ENCODE measurements at regions not wholly inside any gene's neighbourhood (a gene's known extent, or its start where the extent isn't known, plus 50 kb on each side); places are given as distances from the start of the nearest gene placed in this dataset.

- H3K4me3 ChIP-seq (replicated peaks; ENCODE audit: insufficient read depth, low read length) = no peak overlapping the region
- TF ChIP-seq SPI1 (IDR thresholded peaks at IDR 0.05; ENCODE audit: borderline replicate concordance, low read depth) (peak; percentile 42; the same call in 1 of the 2 replicates), POLR2AphosphoS5 (IDR thresholded peaks at IDR 0.05; ENCODE audit: low read depth) (no peak)
- H3K27ac ChIP-seq (replicated peaks) = no peak overlapping the region
- peak in 1 of 2 experiments; percentile 43 for DNase-seq (ENCODE audit: low read depth in 1 of 2, low spot score in 1 of 2)
- no peaks in the 10 kb centered on the region for H3K27me3 ChIP-seq (ENCODE audit: insufficient read depth, poor library complexity, severe bottlenecking)
Observed at GRCh38 chr10:4127518-4128315, 342.7 kb upstream of the KLF6 start.

DNA sequence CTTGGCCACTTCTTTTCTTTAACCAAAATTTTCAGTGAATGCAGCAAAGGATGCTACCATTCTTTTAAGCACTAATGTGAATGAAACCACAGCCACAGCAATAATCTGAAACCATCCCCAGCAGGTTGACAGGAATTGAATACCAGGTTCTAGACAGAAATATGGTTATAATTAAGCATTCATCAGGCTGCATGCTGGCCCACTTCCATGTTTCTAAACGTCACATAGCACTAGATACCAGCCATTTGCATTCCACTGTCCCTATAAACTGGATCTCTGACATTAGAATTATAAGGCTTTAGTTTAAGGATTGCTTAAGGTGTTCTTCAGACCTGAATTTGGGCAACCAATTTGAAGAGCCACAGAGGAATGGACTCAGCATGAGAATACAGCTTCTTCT, 340.8 kb upstream of the KLF6 start:
- Histone ChIP-seq H3K27ac (replicated peaks) (no peak overlapping the region), H3K27me3 (ENCODE audit: insufficient read depth, poor library complexity, severe bottlenecking) (no peaks in the 10 kb centered on the region), H3K4me3 (replicated peaks; ENCODE audit: insufficient read depth, low read length) (no peak overlapping the region)
- TF ChIP-seq SPI1 (IDR thresholded peaks at IDR 0.05; ENCODE audit: borderline replicate concordance, low read depth) (no peak), POLR2AphosphoS5 (IDR thresholded peaks at IDR 0.05; ENCODE audit: low read depth) (no peak), GABPA (IDR thresholded peaks at IDR 0.05; ENCODE audit: low read depth) (no peak), REST (IDR thresholded peaks at IDR 0.05; ENCODE audit: insufficient replicate concordance, low read depth) (no peak), CTCF (IDR thresholded peaks at IDR 0.05; ENCODE audit: insufficient read depth, low read length) (no peak)
- no peak for DNase-seq (ENCODE audit: low read depth in 1 of 2, low spot score in 1 of 2)

- no peak for DNase-seq (ENCODE audit: low read depth in 1 of 2, low spot score in 1 of 2)
- no peak for TF ChIP-seq GABPA (IDR thresholded peaks at IDR 0.05; ENCODE audit: low read depth)
- TF ChIP-seq POLR2AphosphoS5 (IDR thresholded peaks at IDR 0.05; ENCODE audit: low read depth) = no peak
- no peak for TF ChIP-seq CTCF (IDR thresholded peaks at IDR 0.05; ENCODE audit: insufficient read depth, low read length)
- no peak overlapping the region for H3K27ac ChIP-seq (replicated peaks)
- H3K27me3 ChIP-seq (ENCODE audit: insufficient read depth, poor library complexity, severe bottlenecking) = no peaks in the 10 kb centered on the region
- no peak overlapping the region for H3K4me3 ChIP-seq (replicated peaks; ENCODE audit: insufficient read depth, low read length)
Observed at GRCh38 chr10:4121502-4122380, 336.7 kb upstream of the KLF6 start.

GRCh38 chr10:4120096-4120853, 335.3 kb upstream of the KLF6 start:
- DNase-seq (ENCODE audit: low read depth in 1 of 2, low spot score in 1 of 2) = no peak
- TF ChIP-seq POLR2AphosphoS5 (IDR thresholded peaks at IDR 0.05; ENCODE audit: low read depth) (no peak), GABPA (IDR thresholded peaks at IDR 0.05; ENCODE audit: low read depth) (no peak), CTCF (IDR thresholded peaks at IDR 0.05; ENCODE audit: insufficient read depth, low read length) (no peak), SPI1 (IDR thresholded peaks at IDR 0.05; ENCODE audit: borderline replicate concordance, low read depth) (no peak), REST (IDR thresholded peaks at IDR 0.05; ENCODE audit: insufficient replicate concordance, low read depth) (no peak)
- Histone ChIP-seq H3K4me3 (replicated peaks; ENCODE audit: insufficient read depth, low read length) (no peak overlapping the region), H3K27me3 (ENCODE audit: insufficient read depth, poor library complexity, severe bottlenecking) (no peaks in the 10 kb centered on the region), H3K27ac (replicated peaks) (no peak overlapping the region)
